Mucosa of rectum (tissue), 2 donors: ENCODE measurements at regions not wholly inside any gene's neighbourhood (a gene's known extent, or its start where the extent isn't known, plus 50 kb on each side); places are given as distances from the start of the nearest gene placed in this dataset.

Source experiments
- H3K27ac ChIP-seq, 2 donors: one replicate each; pipeline ENCODE4 v1.7.0; 2013; ENCODE audit warnings: inconsistent platforms in 2 of 2, low read depth in 2 of 2, low read length in 2 of 2
- H3K27me3 ChIP-seq, 2 donors: one replicate each; pipeline ENCODE4 v1.7.0; 2013; ENCODE audit warnings: low read length in 2 of 2; ENCODE audit not compliant: control insufficient read depth in 2 of 2, insufficient read depth in 2 of 2
- H3K36me3 ChIP-seq, 2 donors: one replicate each; pipeline ENCODE4 v1.7.0; 2013; ENCODE audit warnings: low read length in 2 of 2; ENCODE audit not compliant: control insufficient read depth in 2 of 2, insufficient read depth in 2 of 2
- H3K4me1 ChIP-seq, 2 donors: one replicate each; pipeline ENCODE4 v1.7.0; 2013; ENCODE audit warnings: low read length in 2 of 2, mild to moderate bottlenecking in 1 of 2; ENCODE audit not compliant: control insufficient read depth in 2 of 2, insufficient read depth in 2 of 2
- H3K4me3 ChIP-seq, 2 donors: one replicate each; pipeline ENCODE4 v1.7.0; 2013; ENCODE audit warnings: low read length in 2 of 2
- H3K9ac ChIP-seq, 2 donors: one replicate each; pipeline ENCODE4 v1.7.0; 2013; ENCODE audit warnings: low read length in 2 of 2, low read depth in 1 of 2, mild to moderate bottlenecking in 1 of 2
- H3K9me3 ChIP-seq, 2 donors: one replicate each; pipeline ENCODE4 v1.7.0; 2013; ENCODE audit warnings: low read length in 2 of 2; ENCODE audit not compliant: control insufficient read depth in 2 of 2
- donor health status: healthy.
- donor health status: Normal muscosa, but diverticular disease.

GRCh38 chr6:163765335-163765734 is 350.8 kb downstream of the QKI start:
- Histone ChIP-seq H3K4me1 (no peaks in the 10 kb centered on the region), H3K4me3 (no peak overlapping the region), H3K9me3 (no peaks in the 10 kb centered on the region), H3K27me3 (no peaks in the 10 kb centered on the region), H3K27ac (no peak overlapping the region), H3K9ac (no peak overlapping the region), H3K36me3 (no peaks in the 10 kb centered on the region)

DNA sequence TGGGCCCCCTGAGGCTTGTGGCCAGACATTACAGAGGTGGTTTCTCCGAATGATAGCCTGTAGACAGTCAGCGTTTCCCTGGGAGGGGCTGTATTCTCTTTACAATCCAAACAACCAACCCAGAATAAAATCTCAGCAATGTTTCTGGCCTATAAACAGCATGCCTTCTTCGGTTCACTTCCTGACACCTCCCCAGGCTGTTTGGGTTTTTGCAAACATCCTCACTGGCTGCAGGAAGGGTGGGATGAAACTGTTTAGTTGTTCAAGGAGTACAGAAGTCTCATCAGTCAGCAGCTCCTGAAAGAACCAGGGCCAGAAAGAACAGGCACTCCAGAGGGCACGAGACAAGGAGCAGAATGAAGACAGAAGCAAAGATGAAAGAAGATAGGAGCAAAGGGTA is 350.0 kb downstream of the QKI start:
- no peaks in the 10 kb centered on the region for H3K27me3 ChIP-seq
- no peak overlapping the region for H3K4me3 ChIP-seq
- no peak overlapping the region for H3K9ac ChIP-seq
- no peak overlapping the region for H3K27ac ChIP-seq
- no peaks in the 10 kb centered on the region for H3K36me3 ChIP-seq
- no peaks in the 10 kb centered on the region for H3K9me3 ChIP-seq
- no peaks in the 10 kb centered on the region for H3K4me1 ChIP-seq

DNA sequence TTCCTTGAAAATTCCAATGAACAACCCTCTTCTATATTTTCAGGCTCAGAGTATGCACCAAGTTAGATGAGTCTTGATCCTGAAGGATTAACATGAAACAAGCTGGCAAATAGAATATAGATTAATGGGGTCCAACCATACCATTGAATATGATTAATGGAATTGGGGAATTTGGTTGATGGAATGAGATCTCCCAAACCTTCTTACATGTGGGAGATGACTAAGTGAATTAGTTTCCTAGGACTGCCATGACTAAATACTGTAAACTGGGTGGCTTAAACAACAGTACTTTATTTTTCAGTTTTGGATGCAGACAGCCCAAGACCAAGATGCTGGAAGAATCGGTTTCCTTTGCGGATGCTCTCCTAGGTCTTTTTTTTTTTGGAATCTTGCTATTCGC is 347.0 kb downstream of the QKI start:
- Histone ChIP-seq H3K9me3 (no peaks in the 10 kb centered on the region), H3K9ac (no peak overlapping the region)

GRCh38 chr6:163760860-163761259 is 346.3 kb downstream of the QKI start:
- Histone ChIP-seq H3K4me3 (no peak overlapping the region), H3K9ac (no peak overlapping the region), H3K27me3 (no peaks in the 10 kb centered on the region), H3K4me1 (no peaks in the 10 kb centered on the region), H3K36me3 (no peaks in the 10 kb centered on the region), H3K27ac (no peak overlapping the region), H3K9me3 (no peaks in the 10 kb centered on the region)

More for the DNA sequence above, 347.0 kb downstream of the QKI start:
- Histone ChIP-seq H3K4me1 (no peaks in the 10 kb centered on the region), H3K4me3 (no peak overlapping the region), H3K36me3 (no peaks in the 10 kb centered on the region), H3K27me3 (no peaks in the 10 kb centered on the region), H3K27ac (no peak overlapping the region)

- no peak overlapping the region for H3K27ac ChIP-seq
- no peaks in the 10 kb centered on the region for H3K9me3 ChIP-seq
- H3K4me3 ChIP-seq, result no peak overlapping the region
Measured at GRCh38 chr6:163759542-163759941, 345.0 kb downstream of the QKI start.

DNA sequence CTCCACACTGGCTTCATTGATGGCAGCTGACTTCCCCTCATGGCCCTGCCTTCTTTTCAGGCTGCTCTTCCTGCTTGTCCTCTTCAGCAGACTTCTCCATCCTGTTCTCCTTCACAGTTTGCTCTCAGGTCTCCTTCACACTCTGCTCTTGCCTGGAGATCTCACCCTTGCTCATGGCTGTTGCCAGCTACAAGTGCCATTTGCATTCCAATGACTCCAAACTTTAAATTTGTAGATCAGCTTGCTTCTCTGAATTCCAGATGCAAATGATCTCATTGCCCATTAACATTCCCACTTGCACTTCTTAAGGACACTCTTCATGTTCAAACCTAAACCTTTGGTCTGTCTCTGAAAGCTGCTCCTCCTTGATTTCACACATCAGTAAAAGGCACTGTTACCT is 343.0 kb downstream of the QKI start:
- H3K27ac ChIP-seq, result no peak overlapping the region
- H3K9ac ChIP-seq, result no peak overlapping the region
- no peaks in the 10 kb centered on the region for H3K4me1 ChIP-seq
- no peaks in the 10 kb centered on the region for H3K36me3 ChIP-seq
- H3K9me3 ChIP-seq, result no peaks in the 10 kb centered on the region
- H3K27me3 ChIP-seq, result no peaks in the 10 kb centered on the region
- no peak overlapping the region for H3K4me3 ChIP-seq

More at GRCh38 chr6:163759542-163759941, 345.0 kb downstream of the QKI start:
- Histone ChIP-seq H3K4me1 (no peaks in the 10 kb centered on the region), H3K36me3 (no peaks in the 10 kb centered on the region), H3K27me3 (no peaks in the 10 kb centered on the region), H3K9ac (no peak overlapping the region)

- H3K9me3 ChIP-seq, result no peaks in the 10 kb centered on the region
- no peak overlapping the region for H3K9ac ChIP-seq
- no peak overlapping the region for H3K4me3 ChIP-seq
- no peak overlapping the region for H3K27ac ChIP-seq
- no peaks in the 10 kb centered on the region for H3K36me3 ChIP-seq
- H3K27me3 ChIP-seq, result no peaks in the 10 kb centered on the region
- H3K4me1 ChIP-seq, result no peaks in the 10 kb centered on the region
Measured at GRCh38 chr6:163756079-163756478, 341.6 kb downstream of the QKI start.

GRCh38 chr6:163754866-163755265 is 340.3 kb downstream of the QKI start:
- H3K36me3 ChIP-seq, result no peaks in the 10 kb centered on the region
- H3K4me1 ChIP-seq, result no peaks in the 10 kb centered on the region
- H3K4me3 ChIP-seq, result no peak overlapping the region
- no peak overlapping the region for H3K27ac ChIP-seq
- no peaks in the 10 kb centered on the region for H3K27me3 ChIP-seq
- no peak overlapping the region for H3K9ac ChIP-seq
- no peaks in the 10 kb centered on the region for H3K9me3 ChIP-seq

DNA sequence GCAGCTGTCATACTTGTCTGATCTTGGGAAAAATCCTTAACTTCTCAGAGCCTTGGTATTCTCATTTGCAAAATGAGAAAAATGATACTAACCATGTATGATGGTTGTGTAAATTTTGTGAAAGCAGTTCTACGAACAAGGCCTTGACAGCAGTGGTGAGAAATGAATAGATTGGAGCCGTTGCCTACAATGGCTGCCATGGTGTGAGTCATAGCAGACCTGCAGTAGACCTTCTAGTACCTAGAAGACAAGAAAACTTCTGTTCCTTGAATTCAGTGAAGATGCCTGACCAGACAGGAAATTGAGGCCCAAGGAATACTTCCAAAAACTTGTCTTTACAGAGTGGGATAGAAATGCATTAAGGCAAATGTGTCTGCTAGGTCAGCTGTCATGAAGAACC is 338.9 kb downstream of the QKI start:
- H3K4me3 ChIP-seq, result no peak overlapping the region
- H3K9ac ChIP-seq, result no peak overlapping the region
- no peaks in the 10 kb centered on the region for H3K4me1 ChIP-seq
- no peaks in the 10 kb centered on the region for H3K9me3 ChIP-seq
- no peak overlapping the region for H3K27ac ChIP-seq
- no peaks in the 10 kb centered on the region for H3K36me3 ChIP-seq
- no peaks in the 10 kb centered on the region for H3K27me3 ChIP-seq

DNA sequence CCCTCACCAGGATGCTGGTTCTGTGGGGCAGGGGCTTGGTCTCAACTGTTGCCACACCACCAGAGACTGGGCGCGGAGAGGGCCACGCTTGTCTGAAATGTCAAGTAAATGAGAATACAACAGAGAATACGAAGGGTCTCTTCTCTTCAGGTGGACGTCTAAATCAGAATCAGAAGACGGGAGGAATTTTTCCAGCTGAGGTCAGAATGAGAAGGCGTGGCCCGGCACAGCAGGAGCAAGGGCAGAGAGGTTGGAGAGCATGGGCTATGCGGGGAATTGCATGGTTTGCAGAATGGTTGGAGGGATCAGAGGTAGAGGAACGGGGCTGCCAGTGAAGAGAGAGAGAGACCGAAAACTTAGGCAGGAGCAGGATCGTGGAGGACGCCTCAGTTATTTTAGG is 337.9 kb downstream of the QKI start:
- Histone ChIP-seq H3K27ac (no peak overlapping the region), H3K9me3 (no peaks in the 10 kb centered on the region), H3K9ac (no peak overlapping the region), H3K4me1 (no peaks in the 10 kb centered on the region), H3K27me3 (no peaks in the 10 kb centered on the region), H3K4me3 (no peak overlapping the region), H3K36me3 (no peaks in the 10 kb centered on the region)

DNA sequence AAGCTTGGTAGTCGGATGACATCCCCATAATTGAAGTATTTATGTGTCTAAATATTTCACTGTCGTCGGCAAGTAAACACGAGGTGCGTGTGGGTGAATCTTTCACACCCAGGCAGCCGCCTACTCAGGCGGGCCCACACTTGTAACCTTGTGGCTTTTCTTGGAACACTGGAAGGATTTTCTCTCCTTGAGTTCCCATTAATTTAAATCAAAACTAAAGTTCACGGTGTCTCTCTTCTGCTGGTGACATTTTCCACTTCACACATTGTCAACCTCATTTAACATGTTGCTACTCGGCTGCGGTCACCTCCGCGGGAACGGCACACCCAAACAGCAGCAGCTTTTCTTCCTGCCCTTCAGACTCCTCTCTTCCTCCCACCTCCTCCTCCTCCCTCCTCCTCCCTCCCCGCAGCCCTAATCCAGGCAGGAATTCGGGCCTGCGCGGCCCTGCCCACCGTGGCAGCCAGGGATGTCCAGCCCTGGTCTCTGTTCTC is 336.6 kb downstream of the QKI start:
- Histone ChIP-seq H3K9me3 (no peaks in the 10 kb centered on the region), H3K4me1 (no peaks in the 10 kb centered on the region), H3K9ac (no peak overlapping the region), H3K4me3 (no peak overlapping the region), H3K27me3 (peaks cover 0 to under 1% of the 10 kb centered on the region in 2 donors), H3K27ac (no peak overlapping the region), H3K36me3 (no peaks in the 10 kb centered on the region)
